Uterus (tissue), 2 donors: ENCODE measurements at regions not wholly inside any gene's neighbourhood (a gene's known extent, or its start where the extent isn't known, plus 50 kb on each side); places are given as distances from the start of the nearest gene placed in this dataset.

Source experiments
- CTCF ChIP-seq, 4 experiments: fragments of 200-600 bp in 2 of 4; fragments of 450-650 bp in 2 of 4; sonication (generic) in 2 of 4; IDR thresholded peaks; one replicate each; pipeline ENCODE4 v1.5.1; 2016 to 2019; ENCODE audit warnings: antibody characterized with exemption in 4 of 4, mild to moderate bottlenecking in 2 of 4, moderate library complexity in 1 of 4
- POLR2A ChIP-seq, 2 donors: fragments of 450-650 bp; IDR thresholded peaks; one replicate each; pipeline ENCODE4 v1.6.1; 2016; ENCODE audit warnings: antibody characterized with exemption in 2 of 2, mild to moderate bottlenecking in 1 of 2, moderate library complexity in 1 of 2

- TF ChIP-seq CTCF (IDR thresholded peaks at IDR 0.05), result no peak
- no peak for TF ChIP-seq POLR2A (IDR thresholded peaks at IDR 0.05)
These were observed 269.0 kb downstream of the FAM76B start for GRCh38 chr11:95520369-95521132.
